ENCODE measurements at regions not wholly inside any gene's neighbourhood (a gene's known extent, or its start where the extent isn't known, plus 50 kb on each side); places are given as distances from the start of the nearest gene placed in this dataset.
A peak's percentile ranks its signal among the peaks of the same experiment; 100 is the strongest.
"Not testable (repeated sequence)": the region's sequence is repeated elsewhere in the genome, so short reads cannot be mapped to it uniquely, and the experiment has no call there.

GRCh38 chr10:63921908-63922467, 400.8 kb downstream of the REEP3 start:
- no peak for DNase-seq (ENCODE audit: low read depth)

- no peak for DNase-seq (ENCODE audit: low read depth)
Measured at GRCh38 chr10:63922468-63923284, 401.5 kb downstream of the REEP3 start.

GRCh38 chr10:63929831-63930467, 408.7 kb downstream of the REEP3 start:
- DNase-seq (ENCODE audit: low read depth) = no peak

- no peak for DNase-seq (ENCODE audit: low read depth)
Measured at GRCh38 chr10:63930584-63930983, 409.4 kb downstream of the REEP3 start.

- DNase-seq (ENCODE audit: low read depth) = no peak
Measured at GRCh38 chr10:63935705-63936104, 414.5 kb downstream of the REEP3 start.

- DNase-seq (ENCODE audit: low read depth) = no peak
Measured at GRCh38 chr10:63940277-63940922, 419.2 kb downstream of the REEP3 start.

- DNase-seq (ENCODE audit: low read depth) = no peak
Measured at GRCh38 chr10:63964406-63964805, 443.2 kb downstream of the REEP3 start.

- DNase-seq (ENCODE audit: low read depth) = no peak
Measured at GRCh38 chr10:63965846-63966245, 444.6 kb downstream of the REEP3 start.

- no peak for DNase-seq (ENCODE audit: low read depth)
Measured at GRCh38 chr10:63972949-63973827, 452.0 kb downstream of the REEP3 start.

- peak; percentile 16 for DNase-seq (ENCODE audit: low read depth)
Measured at GRCh38 chr10:63976538-63976937, 455.3 kb downstream of the REEP3 start.

- DNase-seq (ENCODE audit: low read depth) = no peak
Measured at GRCh38 chr10:63977329-63977923, 456.2 kb downstream of the REEP3 start.

GRCh38 chr10:63980870-63981269, 459.7 kb downstream of the REEP3 start:
- not testable (repeated sequence) for DNase-seq (ENCODE audit: low read depth)

- not testable (repeated sequence) for DNase-seq (ENCODE audit: low read depth)
Measured at GRCh38 chr10:63984061-63984460, 462.9 kb downstream of the REEP3 start.

GRCh38 chr10:63986536-63986935, 465.3 kb downstream of the REEP3 start:
- DNase-seq (ENCODE audit: low read depth) = no peak

- DNase-seq (ENCODE audit: low read depth) = no peak
Measured at GRCh38 chr10:63987212-63987611, 466.0 kb downstream of the REEP3 start.

- DNase-seq (ENCODE audit: low read depth) = no peak
Measured at GRCh38 chr10:63994371-63994770, 473.2 kb downstream of the REEP3 start.

GRCh38 chr10:64007157-64007556, 486.0 kb downstream of the REEP3 start:
- DNase-seq (ENCODE audit: low read depth) = no peak

GRCh38 chr10:64010711-64011110, 489.5 kb downstream of the REEP3 start:
- DNase-seq (ENCODE audit: low read depth) = no peak

GRCh38 chr10:64011912-64012714, 490.9 kb downstream of the REEP3 start:
- DNase-seq (ENCODE audit: low read depth) = no peak

- no peak for DNase-seq (ENCODE audit: low read depth)
Measured at GRCh38 chr10:64014281-64014680, 493.1 kb downstream of the REEP3 start.
